NCI-H1092 treated with DMSO at 0.1 percent for 48 hours (cell line): ENCODE measurements at regions not wholly inside any gene's neighbourhood (a gene's known extent, or its start where the extent isn't known, plus 50 kb on each side); places are given as distances from the start of the nearest gene placed in this dataset.
"Not testable (repeated sequence)": the region's sequence is repeated elsewhere in the genome, so short reads cannot be mapped to it uniquely, and the experiment has no call there.

Experiments used
- DNase-seq: peaks from one replicate; lab custom pipeline; 2025; lab: John Stamatoyannopoulos, UW

DNA sequence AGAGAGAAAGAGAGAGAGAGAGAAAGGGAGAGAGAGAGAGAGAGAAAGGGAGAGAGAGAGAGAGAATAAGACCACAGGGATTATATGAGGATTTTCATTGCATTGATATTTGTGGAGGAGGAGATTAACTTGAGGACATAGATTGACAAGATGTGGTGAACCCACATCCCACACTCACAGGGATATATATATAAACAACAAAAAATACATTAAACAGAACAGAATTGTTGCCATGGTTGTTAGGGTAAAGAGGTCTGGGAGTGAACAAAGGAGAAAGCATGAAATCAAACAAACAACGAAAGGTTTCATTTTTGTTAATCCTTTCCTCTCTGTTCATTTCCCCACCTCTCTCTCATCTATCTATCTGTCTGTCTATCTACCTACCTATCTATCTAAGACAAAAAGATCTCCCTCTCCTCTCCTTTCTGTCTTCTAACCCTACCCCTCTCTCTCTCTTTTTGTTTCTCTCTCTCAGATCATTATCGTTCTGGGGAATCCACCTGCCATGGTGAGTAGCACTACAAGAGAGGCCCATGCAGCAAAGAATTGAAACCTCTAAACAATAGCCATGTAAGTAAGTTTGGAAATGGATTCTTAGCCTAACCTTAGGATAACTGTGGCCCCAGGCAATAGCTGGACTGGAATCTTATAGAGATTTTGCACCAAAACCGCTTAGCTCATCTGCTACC lies 280.9 kb downstream of the RAP2B start:
- DNase-seq: no peak

- peak; percentile 9 for DNase-seq
Observed at GRCh38 chr3:153443961-153444360, 281.9 kb downstream of the RAP2B start.

GRCh38 chr3:153445817-153446216 lies 283.8 kb downstream of the RAP2B start:
- no peak for DNase-seq

DNA sequence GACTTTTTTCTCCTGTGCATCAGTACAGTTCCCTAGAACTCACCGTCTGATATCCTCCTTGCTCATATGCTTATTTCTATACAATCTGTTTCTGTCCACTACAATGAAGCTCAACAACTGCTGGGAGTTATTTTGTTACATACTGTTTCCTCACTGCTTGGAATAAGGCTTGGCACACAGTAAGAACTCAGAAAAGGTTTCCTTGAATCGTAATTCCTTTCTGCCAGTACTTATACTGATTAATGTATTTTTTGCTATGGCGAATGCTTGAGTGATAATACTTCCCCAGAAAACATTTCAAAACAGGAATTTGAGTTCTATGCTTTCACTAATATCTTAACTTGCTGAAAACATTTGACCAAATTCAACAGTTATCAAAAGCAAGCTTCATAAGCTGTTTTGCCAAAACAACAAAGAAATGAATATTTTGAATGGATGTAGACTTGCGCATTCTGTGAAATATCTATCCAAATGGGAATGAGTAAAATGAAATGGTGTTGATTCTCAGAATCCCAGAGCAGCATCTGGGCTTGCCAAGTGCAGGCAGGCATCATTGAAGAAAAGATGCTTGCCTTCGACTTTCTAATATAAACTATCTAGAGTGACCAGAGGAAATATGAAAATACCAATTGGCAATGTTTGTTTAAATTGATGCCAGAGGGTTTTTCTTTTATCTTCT lies 286.3 kb downstream of the RAP2B start:
- DNase-seq: no peak

DNA sequence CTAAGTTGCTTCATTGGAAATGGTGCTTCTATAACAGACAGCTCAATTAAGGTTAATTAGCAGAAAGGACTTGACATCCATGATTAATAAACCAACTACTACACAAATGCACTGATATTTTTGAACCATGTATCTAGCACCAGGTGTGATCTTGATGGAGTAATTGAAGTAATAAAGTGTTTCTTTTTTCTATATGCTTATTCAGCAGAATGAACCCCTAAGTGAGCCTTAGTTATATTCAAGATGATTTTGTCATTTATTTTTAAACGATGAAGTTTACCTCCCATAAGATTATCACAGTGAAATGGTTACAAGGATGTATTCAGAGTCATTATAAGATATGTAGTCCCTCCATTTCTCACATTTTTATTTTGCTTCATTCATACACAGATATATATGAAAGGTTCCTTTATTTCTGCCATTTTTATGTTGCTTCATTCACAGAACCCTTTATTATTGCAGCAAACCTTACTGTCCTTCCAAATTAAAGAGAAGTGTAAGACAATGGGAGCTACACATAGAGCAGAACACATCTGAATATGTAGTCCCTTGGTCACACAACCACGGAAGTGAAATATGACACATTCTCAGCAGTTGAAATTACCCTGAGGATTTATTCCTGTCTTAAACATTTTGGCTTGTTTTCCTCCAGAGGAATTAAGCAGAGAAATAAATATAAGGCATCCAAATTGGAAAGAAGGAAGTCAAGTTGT lies 295.0 kb downstream of the RAP2B start:
- no peak for DNase-seq

DNA sequence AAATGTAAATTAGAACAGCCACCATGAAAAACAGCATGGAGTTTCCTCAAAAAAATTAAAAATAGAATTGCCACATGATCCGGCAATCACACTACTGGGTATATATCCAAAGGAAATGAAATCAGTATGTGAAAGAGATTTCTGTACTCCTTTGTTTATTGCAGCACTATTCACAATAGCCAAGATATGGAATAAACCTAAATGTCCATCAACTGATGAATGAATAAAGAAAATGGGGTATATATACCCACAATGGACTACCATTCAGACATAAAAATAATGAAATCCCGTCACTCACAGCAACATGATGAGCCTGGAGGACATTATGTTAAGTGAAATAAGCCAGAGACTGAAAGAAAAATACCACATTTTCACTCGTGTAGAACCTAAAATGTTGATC lies 296.9 kb downstream of the RAP2B start:
- DNase-seq: no peak

- no peak for DNase-seq
Observed at GRCh38 chr3:153462545-153462944, 300.5 kb downstream of the RAP2B start.

- DNase-seq: no peak
Observed at GRCh38 chr3:153463895-153464294, 301.9 kb downstream of the RAP2B start.

DNA sequence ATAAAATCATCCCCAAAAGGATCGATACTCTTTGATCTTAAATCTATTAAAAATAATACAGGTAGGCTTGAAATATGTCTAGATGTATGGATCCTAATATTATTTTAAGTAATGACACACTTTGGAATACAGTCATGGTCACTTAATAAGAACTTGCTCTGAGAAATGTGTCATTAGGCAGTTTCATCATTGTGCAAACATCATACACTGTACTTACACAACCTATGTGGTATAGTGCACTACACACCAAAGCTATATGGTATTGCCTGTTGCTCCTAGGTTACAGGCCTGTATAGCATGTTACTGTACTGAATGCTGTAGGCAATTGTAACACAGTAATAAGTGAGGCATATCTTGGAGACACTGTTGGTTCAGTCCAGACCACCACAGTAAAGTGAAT lies 307.1 kb downstream of the RAP2B start:
- DNase-seq: no peak

DNA sequence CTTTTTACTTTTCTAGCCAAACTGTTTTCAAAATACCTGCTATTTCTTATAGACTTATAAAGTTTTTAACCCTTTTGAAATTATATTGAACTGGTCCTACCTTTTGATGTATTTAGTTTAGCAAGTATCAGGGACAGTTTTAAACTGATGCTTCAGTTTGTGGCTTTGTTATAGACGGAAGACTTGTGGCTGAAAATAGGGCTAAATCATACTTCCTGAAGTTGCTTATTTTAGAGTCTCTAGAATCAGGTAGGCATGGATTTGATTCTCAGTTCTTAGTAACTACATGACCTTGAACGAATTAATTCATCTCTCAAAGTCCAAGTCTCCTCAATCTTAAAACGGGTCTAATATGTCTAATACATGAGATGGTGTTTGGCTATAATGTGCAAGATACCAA lies 322.8 kb downstream of the RAP2B start:
- no peak for DNase-seq

DNA sequence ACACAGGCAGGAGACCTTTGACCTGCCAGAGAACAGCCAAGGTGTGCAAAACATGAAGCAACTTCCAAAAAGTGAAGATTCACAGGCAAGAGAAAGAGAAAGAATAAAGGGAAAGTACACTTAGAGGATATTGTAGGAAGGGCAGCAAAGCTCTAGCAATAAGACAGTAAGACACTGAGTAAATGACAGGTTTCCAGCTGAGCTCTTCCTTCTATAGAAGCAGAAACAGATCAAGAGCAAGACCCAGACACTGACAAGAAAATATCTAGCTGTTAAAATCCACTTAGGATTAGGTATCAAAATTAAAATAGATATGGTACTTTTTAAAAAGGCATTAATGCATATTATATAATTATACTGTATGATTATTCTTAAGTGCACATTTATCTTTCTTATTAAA lies 333.4 kb downstream of the RAP2B start:
- DNase-seq: no peak

- no peak for DNase-seq
Observed at GRCh38 chr3:153502682-153503081, 340.7 kb downstream of the RAP2B start.

GRCh38 chr3:153503873-153504272 lies 341.8 kb downstream of the RAP2B start:
- DNase-seq: no peak

GRCh38 chr3:153506205-153506604 lies 344.2 kb downstream of the RAP2B start:
- not testable (repeated sequence) for DNase-seq

DNA sequence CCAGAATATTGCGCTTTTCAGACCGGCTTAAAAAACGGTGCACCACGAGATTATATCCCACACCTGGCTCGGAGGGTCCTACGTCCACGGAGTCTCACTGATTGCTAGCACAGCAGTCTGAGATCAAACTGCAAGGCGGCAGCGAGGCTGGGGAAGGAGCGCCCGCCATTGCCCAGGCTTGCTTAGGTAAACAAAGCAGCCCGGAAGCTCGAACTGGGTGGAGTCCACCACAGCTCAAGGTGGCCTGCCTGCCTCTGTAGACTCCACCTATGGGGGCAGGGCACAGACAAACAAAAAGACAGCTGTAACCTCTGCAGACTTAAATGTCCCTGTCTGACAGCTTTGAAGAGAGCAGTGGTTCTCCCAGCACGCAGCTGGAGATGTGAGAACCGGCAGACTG lies 344.7 kb downstream of the RAP2B start:
- DNase-seq: not testable (repeated sequence)

GRCh38 chr3:153513236-153513635 lies 351.2 kb downstream of the RAP2B start:
- DNase-seq: no peak

GRCh38 chr3:153528473-153528872 lies 366.4 kb downstream of the RAP2B start:
- DNase-seq: no peak

GRCh38 chr3:153539263-153539662 lies 377.2 kb downstream of the RAP2B start:
- no peak for DNase-seq

GRCh38 chr3:153545471-153545870 lies 383.4 kb downstream of the RAP2B start:
- DNase-seq: no peak

GRCh38 chr3:153547970-153548369 lies 385.9 kb downstream of the RAP2B start:
- no peak for DNase-seq

GRCh38 chr3:153549686-153550085 lies 387.7 kb downstream of the RAP2B start:
- not testable (repeated sequence) for DNase-seq

DNA sequence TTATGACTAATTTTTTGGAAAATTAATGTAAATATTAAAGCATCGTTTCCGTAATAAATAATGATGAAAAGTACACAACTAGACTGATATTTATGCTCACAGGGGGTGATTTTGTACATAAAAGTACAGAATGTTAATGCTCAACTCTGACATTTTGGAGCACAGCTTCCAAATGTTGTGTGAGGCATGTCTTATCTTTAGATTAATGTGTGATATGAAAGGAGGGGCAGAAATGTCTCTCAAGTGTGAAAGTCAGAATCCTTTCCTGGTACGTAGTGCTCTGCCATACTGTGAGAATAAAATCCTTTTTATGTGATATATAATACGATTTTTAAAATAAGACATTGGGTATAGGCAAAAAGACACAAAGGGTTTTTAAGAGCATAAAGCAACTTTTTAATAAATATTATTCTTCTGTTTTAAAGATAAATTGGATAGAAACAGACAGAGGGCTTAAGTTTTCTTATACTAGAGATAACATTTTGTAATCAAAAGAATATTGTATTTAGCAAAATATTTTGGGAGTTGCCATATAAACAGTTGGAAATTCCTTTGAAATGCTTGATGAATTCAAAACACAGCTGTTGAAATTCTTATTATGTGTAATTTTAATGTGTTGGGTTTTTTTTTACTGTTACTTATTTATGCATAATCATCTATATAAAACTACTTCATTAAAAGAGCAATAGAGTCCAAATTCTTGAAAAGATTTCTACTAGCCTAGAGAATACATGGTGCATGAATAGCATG lies 389.7 kb downstream of the RAP2B start:
- no peak for DNase-seq
